ENCODE measurements at regions not wholly inside any gene's neighbourhood (a gene's known extent, or its start where the extent isn't known, plus 50 kb on each side); places are given as distances from the start of the nearest gene placed in this dataset.

DNA sequence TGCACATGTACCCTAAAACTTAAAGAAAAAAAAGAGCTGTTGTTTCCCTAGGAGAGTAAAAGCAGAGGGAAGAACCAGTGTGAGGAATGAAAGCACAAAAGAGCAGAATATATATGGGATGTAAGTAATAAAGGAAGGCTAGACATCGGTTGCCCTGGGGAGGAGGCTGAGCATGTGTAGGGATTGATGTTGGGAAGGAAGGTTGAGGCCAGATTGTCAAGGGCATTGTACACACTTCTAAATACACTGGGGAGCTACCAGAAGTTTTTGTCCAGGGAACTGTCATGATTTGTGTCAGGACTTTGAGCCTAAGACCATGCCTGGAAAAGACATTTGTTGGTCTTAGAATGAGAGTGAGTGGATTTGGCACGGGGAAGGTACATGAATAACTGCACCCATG, 467.1 kb downstream of the GPAT3 start:
- TF ChIP-seq EZH2phosphoT487 (IDR thresholded peaks at IDR 0.05; ENCODE audit: insufficient read depth, low read depth): no peak
- TF ChIP-seq EZH2 (IDR thresholded peaks at IDR 0.05; ENCODE audit: insufficient read depth, poor library complexity, severe bottlenecking): no peak
